Astrocyte (in vitro differentiated cells and primary cell): ENCODE measurements at regions not wholly inside any gene's neighbourhood (a gene's known extent, or its start where the extent isn't known, plus 50 kb on each side); places are given as distances from the start of the nearest gene placed in this dataset.

Experiments used
- DNase-seq: peaks from one replicate; pipeline ENCODE4 v3.0.0-alpha.2; 2010; ENCODE audit warnings: low read depth
- FAIRE-seq: peaks from 2 replicates; lab custom pipeline; 2011; peaks lifted over from hg19 to GRCh38; lab: Jason Lieb, UNC
- H2AFZ ChIP-seq: 2 replicates; pipeline ENCODE4 v1.6.0; 2012; ENCODE audit warnings: low read depth, low read length, inconsistent platforms
- H3K27ac ChIP-seq: 2 replicates; pipeline ENCODE4 v1.5.1; 2011; ENCODE audit warnings: low read depth, low read length, inconsistent platforms
- H3K27me3 ChIP-seq: 2 replicates; pipeline ENCODE4 v1.6.0; 2011; ENCODE audit warnings: low read length, inconsistent platforms; ENCODE audit not compliant: insufficient read depth
- H3K36me3 ChIP-seq: 2 replicates; pipeline ENCODE4 v1.5.1; 2011; ENCODE audit warnings: low read length, inconsistent platforms; ENCODE audit not compliant: insufficient read depth
- H3K4me1 ChIP-seq: 2 replicates; pipeline ENCODE4 v1.5.1; 2011; ENCODE audit warnings: low read length, inconsistent platforms; ENCODE audit not compliant: insufficient read depth
- H3K4me2 ChIP-seq: 2 replicates; pipeline ENCODE4 v1.6.0; 2012; ENCODE audit warnings: low read length, inconsistent platforms
- H3K4me3 ChIP-seq: 2 replicates; pipeline ENCODE4 v1.5.1; 2011; ENCODE audit warnings: low read depth, mild to moderate bottlenecking, low read length, inconsistent platforms; ENCODE audit not compliant: insufficient read depth
- H3K79me2 ChIP-seq: 2 replicates; pipeline ENCODE4 v1.6.0; 2012; ENCODE audit warnings: mild to moderate bottlenecking, low read length, inconsistent platforms; ENCODE audit not compliant: insufficient read depth
- H3K9ac ChIP-seq: 2 replicates; pipeline ENCODE4 v1.6.0; 2012; ENCODE audit warnings: mild to moderate bottlenecking, low read length, inconsistent platforms
- H3K9me3 ChIP-seq: 2 replicates; pipeline ENCODE4 v1.5.1; 2012; ENCODE audit warnings: low read depth, mild to moderate bottlenecking, low read length, inconsistent platforms; ENCODE audit not compliant: insufficient read depth
- H4K20me1 ChIP-seq: 2 replicates; pipeline ENCODE4 v1.6.0; 2012; ENCODE audit warnings: low read length, inconsistent platforms; ENCODE audit not compliant: insufficient read depth
- H3K27ac Mint-ChIP-seq: one replicate; pipeline ENCODE4 v1.8.0; 2021; ENCODE audit warnings: mild to moderate bottlenecking, mixed read lengths; ENCODE audit not compliant: unreplicated experiment
- H3K27me3 Mint-ChIP-seq: one replicate; pipeline ENCODE4 v1.8.0; 2021; ENCODE audit warnings: low read depth, mixed read lengths; ENCODE audit not compliant: unreplicated experiment
- H3K36me3 Mint-ChIP-seq: one replicate; pipeline ENCODE4 v1.8.0; 2021; ENCODE audit warnings: low read depth, mixed read lengths; ENCODE audit not compliant: unreplicated experiment
- H3K4me1 Mint-ChIP-seq: one replicate; pipeline ENCODE4 v1.8.0; 2021; ENCODE audit warnings: low read depth, mixed read lengths; ENCODE audit not compliant: unreplicated experiment
- H3K4me3 Mint-ChIP-seq: one replicate; pipeline ENCODE4 v1.8.0; 2021; ENCODE audit warnings: mild to moderate bottlenecking, moderate library complexity, mixed read lengths; ENCODE audit not compliant: unreplicated experiment
- H3K9me3 Mint-ChIP-seq: one replicate; pipeline ENCODE4 v1.8.0; 2021; ENCODE audit warnings: mild to moderate bottlenecking, mixed read lengths; ENCODE audit not compliant: unreplicated experiment
- EZH2 ChIP-seq: IDR thresholded peaks from 2 replicates; pipeline ENCODE4 v1.6.1; 2012; ENCODE audit warnings: mild to moderate bottlenecking, low read length, inconsistent platforms; ENCODE audit not compliant: insufficient read depth
- TF ChIP-seq, protein P1 (sequence below): IDR thresholded peaks from 2 replicates; pipeline ENCODE4 v1.5.1; 2011; ENCODE audit warnings: low read depth, mild to moderate bottlenecking, inconsistent platforms, low read length, moderate library complexity; ENCODE audit not compliant: insufficient read depth

GRCh38 chr2:107168141-107168540 is 282.2 kb upstream of the ST6GAL2 start:
- Histone ChIP-seq H3K9me3 (no peaks in the 10 kb centered on the region), H3K4me2 (no peak overlapping the region), H3K27me3 (no peaks in the 10 kb centered on the region), H3K27ac (no peak overlapping the region), H3K4me3 (no peak overlapping the region), H4K20me1 (no peaks in the 10 kb centered on the region), H3K4me1 (no peaks in the 10 kb centered on the region), H3K36me3 (no peaks in the 10 kb centered on the region), H2AFZ (no peak overlapping the region), H3K79me2 (no peaks in the 10 kb centered on the region), H3K9ac (no peak overlapping the region)
- Mint-ChIP-seq H3K27ac (no peak overlapping the region), H3K4me1 (no peaks in the 10 kb centered on the region), H3K9me3 (peaks cover 2% of the 10 kb centered on the region), H3K27me3 (peaks cover 6% of the 10 kb centered on the region), H3K4me3 (no peak overlapping the region), H3K36me3 (no peaks in the 10 kb centered on the region)
- FAIRE-seq (no peak), DNase-seq (no peak)
- no peak for TF ChIP-seq EZH2
- TF ChIP-seq, protein P1, sequence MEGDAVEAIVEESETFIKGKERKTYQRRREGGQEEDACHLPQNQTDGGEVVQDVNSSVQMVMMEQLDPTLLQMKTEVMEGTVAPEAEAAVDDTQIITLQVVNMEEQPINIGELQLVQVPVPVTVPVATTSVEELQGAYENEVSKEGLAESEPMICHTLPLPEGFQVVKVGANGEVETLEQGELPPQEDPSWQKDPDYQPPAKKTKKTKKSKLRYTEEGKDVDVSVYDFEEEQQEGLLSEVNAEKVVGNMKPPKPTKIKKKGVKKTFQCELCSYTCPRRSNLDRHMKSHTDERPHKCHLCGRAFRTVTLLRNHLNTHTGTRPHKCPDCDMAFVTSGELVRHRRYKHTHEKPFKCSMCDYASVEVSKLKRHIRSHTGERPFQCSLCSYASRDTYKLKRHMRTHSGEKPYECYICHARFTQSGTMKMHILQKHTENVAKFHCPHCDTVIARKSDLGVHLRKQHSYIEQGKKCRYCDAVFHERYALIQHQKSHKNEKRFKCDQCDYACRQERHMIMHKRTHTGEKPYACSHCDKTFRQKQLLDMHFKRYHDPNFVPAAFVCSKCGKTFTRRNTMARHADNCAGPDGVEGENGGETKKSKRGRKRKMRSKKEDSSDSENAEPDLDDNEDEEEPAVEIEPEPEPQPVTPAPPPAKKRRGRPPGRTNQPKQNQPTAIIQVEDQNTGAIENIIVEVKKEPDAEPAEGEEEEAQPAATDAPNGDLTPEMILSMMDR: no peak

- Mint-ChIP-seq H3K4me3 (no peak overlapping the region), H3K36me3 (no peaks in the 10 kb centered on the region), H3K9me3 (no peaks in the 10 kb centered on the region), H3K27me3 (no peaks in the 10 kb centered on the region), H3K4me1 (no peaks in the 10 kb centered on the region), H3K27ac (no peak overlapping the region)
- Histone ChIP-seq H3K79me2 (no peaks in the 10 kb centered on the region), H3K27ac (no peak overlapping the region), H3K4me2 (no peak overlapping the region), H3K4me1 (no peaks in the 10 kb centered on the region), H4K20me1 (no peaks in the 10 kb centered on the region), H3K27me3 (no peaks in the 10 kb centered on the region), H3K36me3 (no peaks in the 10 kb centered on the region), H3K9me3 (no peaks in the 10 kb centered on the region), H3K4me3 (no peak overlapping the region), H3K9ac (no peak overlapping the region), H2AFZ (no peak overlapping the region)
- DNase-seq: no peak
- TF ChIP-seq, protein P1: no peak
- no peak for TF ChIP-seq EZH2
- FAIRE-seq: no peak
Observed at GRCh38 chr2:107174171-107174570, 288.2 kb upstream of the ST6GAL2 start.

DNA sequence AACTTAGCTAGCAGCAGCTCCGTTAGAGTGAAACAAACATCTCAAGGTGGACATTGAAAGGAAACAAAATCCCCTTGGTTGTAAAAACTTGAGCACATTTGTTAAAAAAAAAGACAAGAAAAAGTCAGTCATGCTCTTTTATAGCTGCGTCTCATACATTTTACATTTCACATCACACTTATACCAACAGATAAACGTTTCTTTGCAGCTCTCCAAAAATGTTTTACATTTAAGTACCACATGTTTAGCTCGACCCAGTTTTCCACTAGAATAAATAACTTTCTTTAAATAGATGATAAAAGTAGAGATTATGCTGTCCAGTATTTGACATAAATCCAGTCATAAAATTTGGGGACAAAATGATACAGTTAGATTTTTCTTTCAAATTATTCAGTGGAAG is 297.0 kb upstream of the ST6GAL2 start:
- Histone ChIP-seq H2AFZ (no peak overlapping the region), H3K9ac (no peak overlapping the region), H3K4me2 (no peak overlapping the region), H3K4me1 (no peaks in the 10 kb centered on the region), H3K27ac (no peak overlapping the region), H4K20me1 (no peaks in the 10 kb centered on the region), H3K9me3 (peaks cover 4% of the 10 kb centered on the region), H3K36me3 (no peaks in the 10 kb centered on the region), H3K4me3 (no peak overlapping the region), H3K27me3 (no peaks in the 10 kb centered on the region), H3K79me2 (no peaks in the 10 kb centered on the region)
- DNase-seq (no peak), FAIRE-seq (no peak)
- H3K4me3 Mint-ChIP-seq: no peak overlapping the region
- H3K9me3 Mint-ChIP-seq: no peaks in the 10 kb centered on the region
- H3K4me1 Mint-ChIP-seq: no peaks in the 10 kb centered on the region
- no peak overlapping the region for H3K27ac Mint-ChIP-seq
- TF ChIP-seq, protein P1: no peak
- no peak for TF ChIP-seq EZH2
- peaks cover 11% of the 10 kb centered on the region for H3K27me3 Mint-ChIP-seq
- no peaks in the 10 kb centered on the region for H3K36me3 Mint-ChIP-seq
